ENCODE measurements at regions not wholly inside any gene's neighbourhood (a gene's known extent, or its start where the extent isn't known, plus 50 kb on each side); places are given as distances from the start of the nearest gene placed in this dataset.

GRCh38 chr6:50970908-50971307, 152.2 kb downstream of the TFAP2B start:
- no peak for DNase-seq (ENCODE audit: low read depth in 1 of 2, low spot score in 2 of 2)
- Histone ChIP-seq H3K36me3 (no peaks in the 10 kb centered on the region), H3K9me3 (replicated peaks) (no peaks in the 10 kb centered on the region), H3K4me3 (no peak overlapping the region), H3K27ac (no peak overlapping the region), H3K27me3 (replicated peaks) (no peaks in the 10 kb centered on the region), H3K4me1 (replicated peaks) (no peaks in the 10 kb centered on the region)

GRCh38 chr6:50973464-50973863, 154.8 kb downstream of the TFAP2B start:
- no peak for DNase-seq (ENCODE audit: low read depth in 1 of 2, low spot score in 2 of 2)
- H3K9me3 ChIP-seq (replicated peaks), result no peaks in the 10 kb centered on the region
- H3K27ac ChIP-seq, result no peak overlapping the region
- H3K27me3 ChIP-seq (replicated peaks), result no peaks in the 10 kb centered on the region
- no peak overlapping the region for H3K4me3 ChIP-seq
- H3K36me3 ChIP-seq, result no peaks in the 10 kb centered on the region
- no peaks in the 10 kb centered on the region for H3K4me1 ChIP-seq (replicated peaks)

DNA sequence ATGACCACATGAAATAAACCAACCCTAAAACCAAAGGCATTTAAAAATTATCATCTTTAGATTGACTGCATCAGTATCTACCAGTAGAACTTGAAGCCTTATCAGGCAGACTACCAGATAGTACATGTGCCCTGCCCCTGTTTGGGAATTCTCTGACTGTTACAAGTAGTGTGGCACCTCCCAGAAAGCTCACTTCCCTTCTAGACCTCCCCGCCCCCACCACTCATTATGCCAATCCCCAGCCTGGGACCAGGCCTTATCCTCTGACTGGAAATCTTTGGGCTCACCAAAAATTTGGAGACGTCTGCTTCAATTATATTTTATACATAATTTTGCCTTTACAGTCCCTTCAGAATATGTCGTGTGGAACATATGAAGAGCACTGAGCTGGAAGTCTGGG, 155.6 kb downstream of the TFAP2B start:
- DNase-seq (ENCODE audit: low read depth in 1 of 2, low spot score in 2 of 2), result no peak
- no peaks in the 10 kb centered on the region for H3K4me1 ChIP-seq (replicated peaks)
- no peak overlapping the region for H3K27ac ChIP-seq
- no peak overlapping the region for H3K4me3 ChIP-seq
- no peaks in the 10 kb centered on the region for H3K36me3 ChIP-seq
- peaks cover 3% of the 10 kb centered on the region; the same call in 1 of the 2 replicates for H3K27me3 ChIP-seq (replicated peaks)
- no peaks in the 10 kb centered on the region for H3K9me3 ChIP-seq (replicated peaks)

DNA sequence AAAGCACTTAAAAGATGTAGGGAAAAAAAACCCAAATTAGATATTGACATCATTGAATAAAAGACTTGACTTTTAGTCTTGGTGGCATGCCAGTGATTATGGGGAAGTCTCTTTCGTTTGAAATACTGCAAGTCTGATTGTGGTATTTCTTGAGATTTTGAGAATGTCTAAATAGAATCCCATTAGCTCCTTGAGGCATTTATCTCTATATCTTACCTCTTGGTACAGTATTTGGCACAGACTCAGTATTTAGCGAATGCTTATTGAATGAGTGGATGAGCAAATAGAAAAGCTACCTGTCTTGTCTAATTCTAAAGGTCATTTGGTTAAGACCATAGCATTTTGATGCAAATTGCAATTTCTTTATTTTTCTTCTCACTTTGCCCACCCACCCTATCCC, 156.5 kb downstream of the TFAP2B start:
- no peak for DNase-seq (ENCODE audit: low read depth in 1 of 2, low spot score in 2 of 2)
- H3K4me1 ChIP-seq (replicated peaks), result no peaks in the 10 kb centered on the region
- no peak overlapping the region for H3K27ac ChIP-seq
- H3K4me3 ChIP-seq, result no peak overlapping the region
- peaks cover 7% of the 10 kb centered on the region; the same call in 1 of the 2 replicates for H3K27me3 ChIP-seq (replicated peaks)
- H3K9me3 ChIP-seq (replicated peaks), result no peaks in the 10 kb centered on the region
- no peaks in the 10 kb centered on the region for H3K36me3 ChIP-seq

DNA sequence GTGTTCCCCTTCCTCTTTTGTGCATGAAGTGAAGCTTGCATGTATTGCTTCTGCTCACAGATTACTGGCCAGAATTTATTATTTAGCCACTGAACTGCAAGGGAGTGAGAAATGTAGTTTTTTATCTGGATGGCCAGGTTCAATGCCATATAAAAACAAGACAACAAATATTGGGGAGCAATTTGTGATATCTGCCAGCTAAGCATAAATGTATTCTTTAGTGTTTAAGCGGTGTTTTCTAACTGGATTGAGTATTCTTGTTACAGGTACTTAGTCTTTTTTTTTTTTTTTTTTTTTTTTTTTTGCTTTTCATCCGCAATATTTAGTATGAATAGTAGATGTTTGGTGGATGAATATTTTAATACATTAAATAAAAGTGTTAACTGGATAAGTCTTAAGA, 158.2 kb downstream of the TFAP2B start:
- H3K27ac ChIP-seq, result no peak overlapping the region
- no peaks in the 10 kb centered on the region for H3K9me3 ChIP-seq (replicated peaks)
- peaks cover 7% of the 10 kb centered on the region; the same call in 1 of the 2 replicates for H3K27me3 ChIP-seq (replicated peaks)
- no peak for DNase-seq (ENCODE audit: low read depth in 1 of 2, low spot score in 2 of 2)
- H3K36me3 ChIP-seq, result no peaks in the 10 kb centered on the region
- H3K4me3 ChIP-seq, result no peak overlapping the region
- no peaks in the 10 kb centered on the region for H3K4me1 ChIP-seq (replicated peaks)

GRCh38 chr6:50977796-50978195, 159.1 kb downstream of the TFAP2B start:
- H3K27ac ChIP-seq, result no peak overlapping the region
- no peaks in the 10 kb centered on the region for H3K4me1 ChIP-seq (replicated peaks)
- no peaks in the 10 kb centered on the region for H3K9me3 ChIP-seq (replicated peaks)
- no peaks in the 10 kb centered on the region for H3K36me3 ChIP-seq
- H3K4me3 ChIP-seq, result no peak overlapping the region
- DNase-seq (ENCODE audit: low read depth in 1 of 2, low spot score in 2 of 2), result no peak
- H3K27me3 ChIP-seq (replicated peaks), result peaks cover 7% of the 10 kb centered on the region; the same call in 1 of the 2 replicates

DNA sequence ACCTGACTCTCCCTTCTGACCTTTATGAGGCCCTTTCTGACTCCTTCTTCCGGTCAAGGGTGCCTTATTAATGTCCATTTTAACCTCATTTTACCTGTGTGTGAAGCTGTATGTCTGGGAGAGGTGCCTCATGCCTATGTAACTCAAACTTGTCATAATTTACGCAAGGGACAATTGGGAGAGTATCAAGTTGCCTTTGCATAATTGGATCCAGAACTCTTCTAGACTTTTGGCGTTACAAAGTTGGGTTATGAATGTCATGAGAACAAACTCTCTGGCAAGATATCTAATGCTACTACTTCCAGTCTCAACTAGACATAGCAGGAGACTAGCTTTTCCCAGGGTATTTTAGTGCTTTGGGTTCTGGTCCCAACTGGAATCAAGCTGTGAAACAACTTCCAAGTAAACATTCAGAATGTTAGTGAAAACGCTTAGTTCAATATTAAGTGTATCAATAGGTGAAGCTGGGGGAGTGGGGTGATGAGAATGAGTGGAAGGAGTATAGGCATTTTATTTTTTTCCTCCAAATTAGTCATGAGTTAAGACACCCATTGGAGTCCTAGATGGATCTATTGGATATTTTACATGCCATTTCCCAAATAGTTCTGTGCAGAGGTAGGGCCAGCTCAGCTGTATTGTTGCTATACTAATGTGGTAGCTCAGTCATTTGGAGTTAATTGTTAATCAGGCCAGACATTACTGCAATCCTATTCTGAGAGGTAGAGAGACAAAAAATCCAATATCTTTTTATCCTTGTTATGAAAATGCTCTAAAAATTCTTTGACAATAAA, 159.9 kb downstream of the TFAP2B start:
- Histone ChIP-seq H3K9me3 (replicated peaks) (no peaks in the 10 kb centered on the region), H3K27ac (no peak overlapping the region), H3K27me3 (replicated peaks) (peaks cover 7% of the 10 kb centered on the region; the same call in 1 of the 2 replicates), H3K4me3 (no peak overlapping the region), H3K4me1 (replicated peaks) (no peaks in the 10 kb centered on the region), H3K36me3 (no peaks in the 10 kb centered on the region)
- DNase-seq (ENCODE audit: low read depth in 1 of 2, low spot score in 2 of 2), result no peak

DNA sequence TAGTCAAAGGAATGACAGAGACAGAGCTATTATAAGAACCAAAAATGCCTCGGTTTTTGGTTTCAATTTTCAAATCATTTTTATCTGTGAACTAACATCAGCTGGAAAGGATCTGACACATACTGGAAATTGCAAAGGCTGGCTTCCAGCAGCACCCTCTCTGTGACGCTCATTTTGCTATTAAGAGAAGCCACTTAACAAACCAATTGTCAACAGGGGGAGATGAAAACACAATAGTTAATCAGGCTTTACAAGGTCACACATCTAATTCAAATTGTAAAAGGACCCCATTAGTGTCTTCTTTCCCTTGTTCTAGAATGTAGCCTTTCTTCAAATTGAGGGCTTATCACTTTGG, 160.5 kb downstream of the TFAP2B start:
- no peak overlapping the region for H3K27ac ChIP-seq
- no peaks in the 10 kb centered on the region for H3K9me3 ChIP-seq (replicated peaks)
- peaks cover 9% of the 10 kb centered on the region; the same call in 1 of the 2 replicates for H3K27me3 ChIP-seq (replicated peaks)
- no peaks in the 10 kb centered on the region for H3K36me3 ChIP-seq
- no peaks in the 10 kb centered on the region for H3K4me1 ChIP-seq (replicated peaks)
- no peak for DNase-seq (ENCODE audit: low read depth in 1 of 2, low spot score in 2 of 2)
- no peak overlapping the region for H3K4me3 ChIP-seq

DNA sequence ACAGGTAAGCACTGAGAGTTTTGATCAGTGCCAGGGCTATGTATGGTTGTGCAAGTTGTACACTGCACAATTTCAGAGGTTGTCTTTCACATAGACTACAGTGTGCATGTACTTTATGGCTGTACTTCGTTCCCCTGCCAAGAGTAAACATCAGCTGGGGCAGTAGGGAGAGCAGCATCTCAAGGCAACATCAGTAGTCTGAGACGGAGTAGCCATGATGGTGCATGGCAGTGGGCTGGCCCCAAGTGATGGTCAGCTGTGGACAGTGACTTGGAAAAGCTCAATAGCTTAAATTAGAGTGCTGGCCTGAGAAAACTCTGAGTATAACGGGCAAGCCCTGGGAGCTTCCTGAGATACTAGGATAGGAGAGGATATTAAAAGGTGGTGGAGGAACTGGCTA, 165.5 kb downstream of the TFAP2B start:
- Histone ChIP-seq H3K4me1 (replicated peaks) (no peaks in the 10 kb centered on the region), H3K9me3 (replicated peaks) (no peaks in the 10 kb centered on the region), H3K36me3 (no peaks in the 10 kb centered on the region), H3K27ac (no peak overlapping the region), H3K4me3 (no peak overlapping the region), H3K27me3 (replicated peaks) (peaks cover 8% of the 10 kb centered on the region; the same call in 1 of the 2 replicates)
- DNase-seq (ENCODE audit: low read depth in 1 of 2, low spot score in 2 of 2), result no peak

- DNase-seq (ENCODE audit: low read depth in 1 of 2, low spot score in 2 of 2), result no peak
- H3K27me3 ChIP-seq (replicated peaks), result 0 out of 2 replicates have a peak, but pooled peaks cover 3% of the 10 kb centered on the region
- H3K9me3 ChIP-seq (replicated peaks), result no peaks in the 10 kb centered on the region
- H3K4me1 ChIP-seq (replicated peaks), result no peaks in the 10 kb centered on the region
- H3K4me3 ChIP-seq, result no peak overlapping the region
- H3K27ac ChIP-seq, result no peak overlapping the region
- H3K36me3 ChIP-seq, result no peaks in the 10 kb centered on the region
Measured at GRCh38 chr6:50986319-50986718, 167.6 kb downstream of the TFAP2B start.

GRCh38 chr6:50989123-50989522, 170.5 kb downstream of the TFAP2B start:
- H3K9me3 ChIP-seq (replicated peaks), result no peaks in the 10 kb centered on the region
- H3K4me1 ChIP-seq (replicated peaks), result no peaks in the 10 kb centered on the region
- H3K4me3 ChIP-seq, result no peak overlapping the region
- no peaks in the 10 kb centered on the region for H3K27me3 ChIP-seq (replicated peaks)
- H3K27ac ChIP-seq, result no peak overlapping the region
- H3K36me3 ChIP-seq, result no peaks in the 10 kb centered on the region
- no peak for DNase-seq (ENCODE audit: low read depth in 1 of 2, low spot score in 2 of 2)

DNA sequence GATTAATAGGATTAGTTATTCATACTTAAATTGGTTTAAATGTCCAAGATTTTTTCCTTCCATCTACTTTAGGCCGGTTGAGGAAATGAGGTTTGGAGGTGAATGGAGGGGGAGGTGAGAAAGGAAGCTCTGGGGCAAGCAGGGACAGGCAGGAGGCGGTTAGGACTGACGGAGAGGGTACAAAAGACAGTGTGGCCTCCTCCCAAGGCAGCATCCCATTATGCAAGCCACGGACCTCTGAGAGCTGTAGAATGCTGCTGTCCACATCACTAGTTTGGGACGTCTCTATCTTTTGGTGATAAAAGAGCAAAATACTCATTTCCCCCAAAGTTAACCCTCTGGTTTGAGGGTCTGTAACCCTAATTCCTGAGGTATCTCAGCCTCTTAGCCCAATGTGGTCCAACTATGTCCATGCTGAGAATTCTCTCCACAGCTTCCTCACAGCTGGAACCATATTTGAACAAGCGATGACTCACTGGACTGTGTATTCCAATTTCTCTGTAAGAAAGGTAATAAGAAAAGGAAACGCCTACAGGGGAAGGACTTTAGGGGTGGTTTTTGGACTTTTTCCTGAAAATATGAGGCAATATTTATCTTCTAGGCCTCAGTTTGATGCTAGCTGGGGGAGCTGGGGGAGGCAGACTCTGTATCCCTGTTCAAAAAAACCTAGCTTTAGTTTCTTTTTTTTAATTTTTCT, 172.2 kb downstream of the TFAP2B start:
- Histone ChIP-seq H3K4me3 (no peak overlapping the region), H3K27me3 (replicated peaks) (no peaks in the 10 kb centered on the region), H3K4me1 (replicated peaks) (no peaks in the 10 kb centered on the region), H3K9me3 (replicated peaks) (no peaks in the 10 kb centered on the region), H3K27ac (no peak overlapping the region), H3K36me3 (no peaks in the 10 kb centered on the region)
- DNase-seq (ENCODE audit: low read depth in 1 of 2, low spot score in 2 of 2), result no peak

DNA sequence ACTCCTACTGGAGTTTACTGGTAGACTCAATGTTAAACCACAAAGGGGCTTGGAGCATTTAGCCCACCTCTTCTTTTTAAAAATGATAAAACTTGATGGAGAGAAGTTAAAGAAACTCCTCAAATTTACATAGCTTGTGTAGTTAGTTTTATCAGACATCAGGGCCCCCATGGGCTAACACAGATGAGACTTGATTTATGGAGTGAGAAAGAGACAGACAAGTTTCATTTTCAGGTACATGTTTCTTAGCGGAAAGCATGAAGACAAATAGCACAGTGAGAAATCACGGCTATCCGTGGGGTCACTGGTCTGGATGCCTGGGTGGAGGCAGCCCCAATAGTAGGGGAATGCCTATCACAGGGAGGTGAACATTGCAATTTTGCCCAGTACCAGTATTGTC, 173.6 kb downstream of the TFAP2B start:
- no peaks in the 10 kb centered on the region for H3K36me3 ChIP-seq
- no peak overlapping the region for H3K27ac ChIP-seq
- DNase-seq (ENCODE audit: low read depth in 1 of 2, low spot score in 2 of 2), result no peak
- H3K4me3 ChIP-seq, result no peak overlapping the region
- no peaks in the 10 kb centered on the region for H3K4me1 ChIP-seq (replicated peaks)
- H3K9me3 ChIP-seq (replicated peaks), result no peaks in the 10 kb centered on the region
- no peaks in the 10 kb centered on the region for H3K27me3 ChIP-seq (replicated peaks)

Data from SJSA1 (cell line).